NOMO-1 treated with dmso at 0.1 percent for 144 hours (cell line): ENCODE measurements at regions not wholly inside any gene's neighbourhood (a gene's known extent, or its start where the extent isn't known, plus 50 kb on each side); places are given as distances from the start of the nearest gene placed in this dataset.
A peak's percentile ranks its signal among the peaks of the same experiment; 100 is the strongest.
"Not testable (repeated sequence)": the region's sequence is repeated elsewhere in the genome, so short reads cannot be mapped to it uniquely, and the experiment has no call there.

Experiments used
- DNase-seq: peaks from one replicate; lab custom pipeline; 2025; ENCODE audit not compliant: unreplicated experiment; lab: John Stamatoyannopoulos, UW

DNA sequence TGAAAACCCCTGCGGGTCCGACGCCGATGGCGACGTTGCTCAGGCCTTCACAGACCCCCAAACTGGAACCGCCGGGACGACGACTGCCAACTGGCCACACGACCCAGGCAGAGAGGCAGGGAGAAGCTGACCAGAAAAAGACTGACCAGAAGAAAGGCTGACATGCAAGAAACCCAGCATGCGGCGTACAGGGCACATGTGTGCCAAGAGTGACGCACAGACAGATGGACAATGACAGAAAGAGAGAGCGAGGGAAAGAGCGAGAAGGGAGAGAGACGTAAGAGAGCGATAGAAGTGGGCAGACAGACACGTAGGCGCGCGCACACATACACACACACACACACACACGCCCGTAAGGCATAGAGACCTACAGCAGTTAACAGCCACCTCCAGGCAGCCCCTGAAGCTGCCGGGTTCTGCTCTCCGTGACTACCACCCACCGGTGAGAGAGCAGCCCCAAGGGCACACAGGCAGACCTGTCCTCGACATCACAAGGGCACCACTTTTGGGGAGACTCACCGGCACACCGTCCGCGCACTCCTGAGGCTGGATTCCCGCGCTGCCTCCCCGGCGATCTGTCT is 67.2 kb upstream of the ZNF527 start:
- DNase-seq: no peak

DNA sequence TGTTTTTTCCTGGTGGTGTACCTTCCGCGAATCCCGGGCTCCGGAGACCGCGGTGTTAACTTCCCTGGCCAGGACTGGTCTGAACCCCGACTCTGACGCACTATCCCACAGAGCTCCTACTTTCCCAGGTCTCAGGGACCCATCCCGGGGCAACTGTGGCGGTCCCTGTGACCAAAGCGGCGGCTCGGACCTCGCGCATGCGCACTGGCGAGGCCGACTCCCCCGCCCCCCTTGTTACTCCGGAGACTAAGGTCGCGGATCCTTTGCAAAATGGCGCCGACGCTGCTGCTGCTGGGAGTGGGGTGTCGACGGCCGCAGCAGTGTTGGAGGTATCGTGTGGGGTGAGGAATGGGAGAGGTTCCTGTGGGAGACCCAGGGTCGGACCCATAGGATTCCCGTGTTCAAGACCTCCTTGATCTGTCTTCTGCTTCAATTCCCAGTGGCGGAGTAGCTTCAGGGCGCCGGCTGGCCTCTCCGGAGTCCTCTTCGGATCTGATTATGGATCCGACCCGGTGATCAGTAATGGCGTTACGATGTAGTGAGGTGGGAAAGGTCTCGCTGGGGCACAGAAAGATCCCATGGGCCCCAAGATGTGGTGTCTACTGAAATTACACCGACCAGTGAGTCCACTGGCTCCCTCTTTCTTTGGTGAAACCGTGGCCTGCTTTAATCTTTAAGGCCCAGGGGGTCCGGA is 66.6 kb upstream of the ZNF527 start:
- no peak for DNase-seq

DNA sequence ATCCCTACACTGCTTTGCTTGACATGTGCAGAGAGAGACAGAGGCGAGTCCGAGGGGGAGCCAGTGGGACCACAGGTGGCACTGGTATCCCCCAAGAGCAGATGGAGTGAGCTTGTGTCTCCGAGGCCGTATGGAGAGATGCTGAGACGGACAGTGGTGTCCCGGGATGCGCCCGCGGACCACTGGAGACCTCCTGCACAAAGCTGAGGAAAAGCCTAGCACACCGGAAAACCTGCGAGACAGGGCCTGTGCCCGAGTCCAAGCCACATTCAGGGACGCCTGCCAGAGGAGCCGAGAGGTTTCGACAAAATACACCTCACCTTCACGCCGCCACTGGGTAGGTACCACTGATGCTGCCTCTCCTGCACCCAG is 66.0 kb upstream of the ZNF527 start:
- no peak for DNase-seq

GRCh38 chr19:37306383-37306963 is 64.4 kb upstream of the ZNF527 start:
- DNase-seq: no peak

DNA sequence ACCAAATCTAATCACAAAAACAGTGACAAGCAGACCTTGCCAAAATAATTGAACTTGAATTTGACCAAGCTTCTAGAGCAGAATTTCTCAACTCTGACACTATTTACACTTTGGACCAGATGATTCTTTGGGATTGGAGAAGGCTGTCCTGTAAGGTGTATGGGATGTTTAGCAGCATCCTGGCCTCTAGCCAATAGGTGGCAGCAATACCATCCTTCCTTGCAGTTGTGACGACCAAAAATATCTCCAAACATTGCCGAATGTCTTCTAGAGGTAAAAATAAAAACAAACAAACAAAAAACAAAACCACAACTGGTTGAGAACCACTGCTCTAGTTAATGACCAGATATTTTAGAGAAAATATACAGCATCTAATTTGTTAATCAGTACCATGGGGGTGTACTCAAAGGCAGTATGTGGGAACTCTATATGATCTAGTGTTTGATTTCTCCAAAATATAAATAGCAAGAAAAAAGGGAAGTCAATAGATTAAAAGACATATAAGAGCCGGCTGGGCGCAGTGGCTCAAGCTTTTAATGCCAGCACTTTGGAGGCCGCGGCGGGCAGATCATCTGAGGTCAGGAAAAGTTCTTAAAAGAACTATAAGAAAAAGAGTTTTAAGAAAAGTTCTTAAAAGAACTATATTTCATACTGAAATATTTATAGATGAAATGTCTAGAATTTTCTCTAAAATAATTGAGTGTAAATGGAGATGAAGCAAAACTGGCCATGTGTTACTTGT is 60.9 kb upstream of the ZNF527 start:
- no peak for DNase-seq

GRCh38 chr19:37312531-37313334 is 58.2 kb upstream of the ZNF527 start:
- not testable (repeated sequence) for DNase-seq

GRCh38 chr19:37313335-37313627 is 57.6 kb upstream of the ZNF527 start:
- DNase-seq: no peak

- peak; percentile 98 for DNase-seq
Observed at GRCh38 chr19:37317403-37318209, 53.3 kb upstream of the ZNF527 start.

DNA sequence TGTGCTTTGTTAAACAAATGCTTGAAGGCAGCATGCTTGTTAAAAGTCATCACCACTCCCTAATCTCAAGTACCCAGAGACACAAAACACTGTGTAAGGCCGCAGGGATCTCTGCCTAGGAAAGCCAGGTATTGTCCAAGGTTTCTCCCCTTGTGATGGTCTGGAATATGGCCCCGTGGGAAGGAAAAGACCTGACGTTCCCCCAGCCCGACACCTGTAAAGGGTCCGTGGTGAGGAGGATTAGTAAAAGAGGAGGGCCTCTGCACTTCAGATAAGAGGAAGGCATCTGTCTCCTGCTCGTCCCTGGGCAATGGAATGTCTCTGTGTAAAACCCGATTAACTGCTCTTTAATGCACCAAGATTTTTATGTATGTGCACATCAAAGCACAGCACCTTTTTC is 49.9 kb upstream of the ZNF527 start:
- DNase-seq: not testable (repeated sequence)
